Right atrium auricular region (tissue), 2 donors: ENCODE measurements at regions not wholly inside any gene's neighbourhood (a gene's known extent, or its start where the extent isn't known, plus 50 kb on each side); places are given as distances from the start of the nearest gene placed in this dataset.

ENCODE experiments used
- DNase-seq: peaks from one replicate; pipeline ENCODE4 v3.0.0-alpha.2; 2019; ENCODE audit warnings: low spot score
- H3K27ac ChIP-seq, 2 donors: fragments of 200-600 bp; sonication (generic); 1 replicate in 1 of 2; 2 replicates in 1 of 2; pipeline ENCODE4 v1.5.1; 2016 to 2019
- H3K27me3 ChIP-seq, 2 donors: fragments of 200-600 bp; sonication (generic); one replicate each; pipeline versions ENCODE4 v1.5.1 to v1.6.0; 2017 to 2019
- H3K36me3 ChIP-seq: fragments of 200-600 bp; sonication (generic); one replicate; pipeline ENCODE4 v1.5.1; 2016
- H3K4me1 ChIP-seq, 2 donors: fragments of 200-600 bp; sonication (generic); one replicate each; pipeline versions ENCODE4 v1.5.1 to v1.6.0; 2017 to 2019
- H3K4me3 ChIP-seq, 2 donors: fragments of 200-600 bp; sonication (generic); 1 replicate in 1 of 2; 2 replicates in 1 of 2; pipeline ENCODE4 v1.5.1; 2017 to 2019; ENCODE audit warnings: mild to moderate bottlenecking in 1 of 2, moderate library complexity in 1 of 2
- H3K9me3 ChIP-seq, 2 donors: fragments of 200-600 bp; sonication (generic); one replicate each; pipeline ENCODE4 v1.5.1; 2019
- CTCF ChIP-seq, 2 donors: fragments of 200-600 bp; sonication (generic); IDR thresholded peaks; one replicate each; pipeline ENCODE4 v1.5.1; 2019; ENCODE audit warnings: antibody characterized with exemption in 2 of 2

GRCh38 chr2:185044323-185044874 is 446.1 kb downstream of the ZNF804A start:
- H3K36me3 ChIP-seq, result no peaks in the 10 kb centered on the region
- H3K27ac ChIP-seq, result no peak overlapping the region
- no peak for DNase-seq
- peaks cover 0 to 24% of the 10 kb centered on the region in 2 donors for H3K9me3 ChIP-seq
- TF ChIP-seq CTCF (IDR thresholded peaks at IDR 0.05), result no peak
- H3K4me1 ChIP-seq, result no peaks in the 10 kb centered on the region
- H3K4me3 ChIP-seq, result no peak overlapping the region
- no peaks in the 10 kb centered on the region for H3K27me3 ChIP-seq

- DNase-seq, result no peak
- no peaks in the 10 kb centered on the region for H3K27me3 ChIP-seq
- no peaks in the 10 kb centered on the region for H3K4me1 ChIP-seq
- TF ChIP-seq CTCF (IDR thresholded peaks at IDR 0.05), result no peak
- H3K4me3 ChIP-seq, result no peak overlapping the region
- no peaks in the 10 kb centered on the region for H3K36me3 ChIP-seq
- no peaks in the 10 kb centered on the region for H3K9me3 ChIP-seq
- no peak overlapping the region for H3K27ac ChIP-seq
These were observed 452.5 kb downstream of the ZNF804A start for GRCh38 chr2:185050804-185051203.

- Histone ChIP-seq H3K4me1 (peaks cover 0 to 2% of the 10 kb centered on the region in 2 donors), H3K27ac (no peak overlapping the region), H3K36me3 (no peaks in the 10 kb centered on the region), H3K4me3 (no peak overlapping the region), H3K9me3 (no peaks in the 10 kb centered on the region), H3K27me3 (no peaks in the 10 kb centered on the region)
- DNase-seq, result no peak
- no peak for TF ChIP-seq CTCF (IDR thresholded peaks at IDR 0.05)
These were observed 465.4 kb downstream of the ZNF804A start for GRCh38 chr2:185063761-185064160.

DNA sequence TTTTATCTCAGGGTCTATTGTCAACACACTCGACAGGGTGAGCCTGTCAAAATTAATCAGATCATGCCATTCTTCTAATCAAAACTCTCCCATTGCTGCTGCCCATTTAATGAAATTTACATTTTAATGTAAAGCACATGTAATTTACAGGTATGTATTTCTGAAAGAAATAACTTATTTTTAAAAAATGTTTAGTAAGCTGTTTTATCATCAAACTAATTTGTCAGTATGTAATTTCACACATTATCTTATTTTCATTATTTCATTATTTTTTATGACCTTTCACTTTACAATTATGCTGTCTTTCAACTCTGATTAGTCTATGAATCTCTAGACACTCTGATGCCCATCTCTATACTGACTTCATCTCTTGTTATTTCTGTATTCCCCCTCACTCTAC is 467.8 kb downstream of the ZNF804A start:
- H3K27me3 ChIP-seq, result no peaks in the 10 kb centered on the region
- H3K4me3 ChIP-seq, result no peak overlapping the region
- no peaks in the 10 kb centered on the region for H3K36me3 ChIP-seq
- H3K9me3 ChIP-seq, result no peaks in the 10 kb centered on the region
- TF ChIP-seq CTCF (IDR thresholded peaks at IDR 0.05), result no peak
- H3K4me1 ChIP-seq, result peaks cover 0 to 2% of the 10 kb centered on the region in 2 donors
- no peak overlapping the region for H3K27ac ChIP-seq
- DNase-seq, result no peak

DNA sequence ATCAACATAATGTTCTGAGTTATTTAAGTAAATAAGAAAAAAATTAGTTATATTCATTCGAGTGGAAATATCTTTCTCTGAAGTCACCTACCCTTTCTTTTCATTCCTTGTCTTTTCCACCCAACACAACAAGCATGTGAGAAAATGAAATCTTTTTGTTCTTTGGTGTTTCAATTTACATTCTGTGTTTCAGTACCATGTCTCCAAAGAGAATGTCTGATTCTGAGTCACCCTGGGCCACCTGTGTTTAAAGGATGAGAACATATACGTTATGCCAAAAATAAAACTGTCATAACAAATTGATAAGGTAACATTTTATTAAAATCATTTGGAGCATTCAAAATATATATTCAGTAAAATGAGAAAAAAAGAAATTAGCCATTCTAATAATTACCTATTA is 470.8 kb downstream of the ZNF804A start:
- no peak overlapping the region for H3K27ac ChIP-seq
- no peaks in the 10 kb centered on the region for H3K4me1 ChIP-seq
- H3K27me3 ChIP-seq, result no peaks in the 10 kb centered on the region
- no peaks in the 10 kb centered on the region for H3K36me3 ChIP-seq
- no peaks in the 10 kb centered on the region for H3K9me3 ChIP-seq
- no peak for DNase-seq
- no peak for TF ChIP-seq CTCF (IDR thresholded peaks at IDR 0.05)
- H3K4me3 ChIP-seq, result no peak overlapping the region

- no peak for DNase-seq
- Histone ChIP-seq H3K4me1 (no peaks in the 10 kb centered on the region), H3K36me3 (no peaks in the 10 kb centered on the region), H3K9me3 (no peaks in the 10 kb centered on the region), H3K27me3 (no peaks in the 10 kb centered on the region), H3K27ac (no peak overlapping the region), H3K4me3 (no peak overlapping the region)
- TF ChIP-seq CTCF (IDR thresholded peaks at IDR 0.05), result no peak
These were observed 475.8 kb downstream of the ZNF804A start for GRCh38 chr2:185074156-185074555.
